ENCODE measurements at regions not wholly inside any gene's neighbourhood (a gene's known extent, or its start where the extent isn't known, plus 50 kb on each side); places are given as distances from the start of the nearest gene placed in this dataset.

- no peak overlapping the region for H3K4me3 ChIP-seq
- H3K27me3 ChIP-seq, result no peaks in the 10 kb centered on the region
- H3K27ac ChIP-seq, result no peak overlapping the region
- no peaks in the 10 kb centered on the region for H3K9me3 ChIP-seq
- TF ChIP-seq, protein P1, sequence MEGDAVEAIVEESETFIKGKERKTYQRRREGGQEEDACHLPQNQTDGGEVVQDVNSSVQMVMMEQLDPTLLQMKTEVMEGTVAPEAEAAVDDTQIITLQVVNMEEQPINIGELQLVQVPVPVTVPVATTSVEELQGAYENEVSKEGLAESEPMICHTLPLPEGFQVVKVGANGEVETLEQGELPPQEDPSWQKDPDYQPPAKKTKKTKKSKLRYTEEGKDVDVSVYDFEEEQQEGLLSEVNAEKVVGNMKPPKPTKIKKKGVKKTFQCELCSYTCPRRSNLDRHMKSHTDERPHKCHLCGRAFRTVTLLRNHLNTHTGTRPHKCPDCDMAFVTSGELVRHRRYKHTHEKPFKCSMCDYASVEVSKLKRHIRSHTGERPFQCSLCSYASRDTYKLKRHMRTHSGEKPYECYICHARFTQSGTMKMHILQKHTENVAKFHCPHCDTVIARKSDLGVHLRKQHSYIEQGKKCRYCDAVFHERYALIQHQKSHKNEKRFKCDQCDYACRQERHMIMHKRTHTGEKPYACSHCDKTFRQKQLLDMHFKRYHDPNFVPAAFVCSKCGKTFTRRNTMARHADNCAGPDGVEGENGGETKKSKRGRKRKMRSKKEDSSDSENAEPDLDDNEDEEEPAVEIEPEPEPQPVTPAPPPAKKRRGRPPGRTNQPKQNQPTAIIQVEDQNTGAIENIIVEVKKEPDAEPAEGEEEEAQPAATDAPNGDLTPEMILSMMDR (IDR thresholded peaks at IDR 0.05), result no peak
- TF ChIP-seq POLR2AphosphoS5 (IDR thresholded peaks at IDR 0.05; ENCODE audit: insufficient read depth in 1 of 2, low read depth in 1 of 2) (no peak), POLR2A (IDR thresholded peaks at IDR 0.05) (no peak)
- intact Hi-C loops (cut with DNase I), result no loop called here
- H3K4me1 ChIP-seq, result no peaks in the 10 kb centered on the region
- DNase-seq (ENCODE audit: extremely low spot score in 2 of 2), result no peak
- H3K36me3 ChIP-seq, result no peaks in the 10 kb centered on the region
Observed at GRCh38 chr4:163857903-163858302, 363.4 kb downstream of the TMA16 start.

DNA sequence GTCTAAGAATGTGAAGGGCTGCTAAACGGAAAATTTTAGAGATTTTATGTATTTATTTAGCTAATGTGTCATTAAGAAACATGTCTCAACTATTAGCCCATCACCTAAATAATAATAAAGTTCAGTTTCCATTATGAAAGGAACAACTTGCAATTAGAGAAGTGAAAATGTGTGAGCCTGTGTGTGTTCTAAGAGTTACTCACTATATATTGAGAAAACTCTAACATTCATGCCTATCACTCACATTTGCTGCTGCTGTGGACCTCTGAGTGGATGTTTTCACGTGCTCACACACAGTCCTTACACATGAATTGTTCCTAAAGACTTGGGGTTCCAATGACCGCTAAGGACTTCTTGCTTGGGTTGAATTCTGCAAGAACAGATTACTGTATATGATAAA lies 364.0 kb downstream of the TMA16 start:
- intact Hi-C loops (cut with DNase I), result no loop called here
- Histone ChIP-seq H3K4me1 (no peaks in the 10 kb centered on the region), H3K27ac (no peak overlapping the region), H3K27me3 (no peaks in the 10 kb centered on the region), H3K4me3 (no peak overlapping the region), H3K36me3 (no peaks in the 10 kb centered on the region), H3K9me3 (no peaks in the 10 kb centered on the region)
- TF ChIP-seq POLR2AphosphoS5 (IDR thresholded peaks at IDR 0.05; ENCODE audit: insufficient read depth in 1 of 2, low read depth in 1 of 2) (no peak), POLR2A (IDR thresholded peaks at IDR 0.05) (no peak)
- TF ChIP-seq, protein P1 (IDR thresholded peaks at IDR 0.05), result no peak
- no peak for DNase-seq (ENCODE audit: extremely low spot score in 2 of 2)

DNA sequence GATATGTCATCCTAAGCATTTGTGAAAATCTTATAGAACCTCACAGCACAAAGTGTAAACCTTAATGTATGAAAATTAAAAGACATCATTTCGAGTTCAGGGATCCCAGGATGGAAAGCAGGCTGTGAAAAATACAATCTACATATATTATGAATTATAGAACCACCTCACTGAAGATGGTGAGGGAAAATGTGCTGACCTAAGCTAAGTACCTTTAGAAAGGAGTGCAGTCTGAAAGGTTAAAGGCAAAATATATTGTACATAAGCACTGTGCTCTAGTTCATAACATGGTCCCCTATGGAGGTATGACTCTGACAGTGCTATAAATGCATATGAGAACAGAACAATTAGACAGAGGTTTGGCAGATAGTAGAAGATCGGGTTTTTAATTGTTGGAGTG lies 368.6 kb downstream of the TMA16 start:
- no peak overlapping the region for H3K4me3 ChIP-seq
- H3K9me3 ChIP-seq, result no peaks in the 10 kb centered on the region
- no peaks in the 10 kb centered on the region for H3K27me3 ChIP-seq
- TF ChIP-seq POLR2A (IDR thresholded peaks at IDR 0.05) (no peak), POLR2AphosphoS5 (IDR thresholded peaks at IDR 0.05; ENCODE audit: insufficient read depth in 1 of 2, low read depth in 1 of 2) (no peak)
- TF ChIP-seq, protein P1 (IDR thresholded peaks at IDR 0.05), result no peak
- DNase-seq (ENCODE audit: extremely low spot score in 2 of 2), result no peak
- H3K4me1 ChIP-seq, result no peaks in the 10 kb centered on the region
- intact Hi-C loops (cut with DNase I), result no loop called here
- no peak overlapping the region for H3K27ac ChIP-seq
- no peaks in the 10 kb centered on the region for H3K36me3 ChIP-seq

DNA sequence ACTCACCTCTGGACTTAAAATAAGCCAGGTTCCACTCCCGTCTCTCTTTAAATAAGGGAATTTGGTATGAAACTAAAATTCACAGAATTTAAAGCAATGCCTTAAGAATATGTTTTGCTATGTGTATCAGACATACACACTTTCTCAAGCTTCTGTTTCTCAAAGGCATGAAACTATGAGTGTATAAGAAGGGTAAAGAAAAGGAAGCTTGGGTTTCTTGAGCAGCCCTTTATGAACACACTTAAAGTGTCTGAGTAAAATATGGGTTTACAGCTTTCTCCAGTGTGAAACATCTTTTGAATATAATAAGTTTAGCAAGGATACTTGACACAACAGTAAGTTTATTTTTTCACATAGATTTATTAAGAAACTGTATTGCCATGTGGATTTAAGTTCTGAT lies 370.5 kb downstream of the TMA16 start:
- Histone ChIP-seq H3K4me3 (no peak overlapping the region), H3K36me3 (no peaks in the 10 kb centered on the region), H3K27ac (no peak overlapping the region), H3K9me3 (no peaks in the 10 kb centered on the region), H3K4me1 (no peaks in the 10 kb centered on the region), H3K27me3 (no peaks in the 10 kb centered on the region)
- TF ChIP-seq POLR2A (IDR thresholded peaks at IDR 0.05) (no peak), POLR2AphosphoS5 (IDR thresholded peaks at IDR 0.05; ENCODE audit: insufficient read depth in 1 of 2, low read depth in 1 of 2) (no peak)
- TF ChIP-seq, protein P1 (IDR thresholded peaks at IDR 0.05), result no peak
- DNase-seq (ENCODE audit: extremely low spot score in 2 of 2), result no peak
- intact Hi-C loops (cut with DNase I), result no loop called here

DNA sequence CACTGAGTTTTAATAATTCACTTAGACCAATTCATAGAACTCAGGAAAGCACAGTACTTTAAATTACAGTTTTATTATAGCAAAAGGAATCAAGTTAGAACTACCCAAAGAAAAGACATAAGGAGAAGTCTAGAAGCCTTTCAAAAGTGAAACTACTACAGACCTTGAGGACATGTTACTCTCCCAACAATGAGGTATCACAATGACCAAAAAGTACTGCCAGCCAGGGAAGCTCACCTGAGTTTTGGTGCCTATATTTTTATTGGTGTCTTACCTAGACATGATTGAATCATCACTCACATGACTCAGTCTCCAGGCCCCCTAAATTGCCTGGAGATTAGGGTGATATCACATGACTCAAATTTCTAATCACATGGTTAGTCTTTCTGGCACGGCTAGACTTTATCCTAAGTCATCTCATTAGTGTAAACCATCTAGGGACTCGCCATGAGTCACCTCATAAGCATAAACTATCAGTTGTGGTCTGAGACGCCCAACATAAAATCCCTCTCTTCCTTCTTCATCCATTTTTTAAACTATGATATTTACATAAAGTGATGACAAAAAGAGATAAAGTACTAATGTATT lies 372.3 kb downstream of the TMA16 start:
- no peaks in the 10 kb centered on the region for H3K27me3 ChIP-seq
- no peak for DNase-seq (ENCODE audit: extremely low spot score in 2 of 2)
- TF ChIP-seq POLR2A (IDR thresholded peaks at IDR 0.05) (no peak), POLR2AphosphoS5 (IDR thresholded peaks at IDR 0.05; ENCODE audit: insufficient read depth in 1 of 2, low read depth in 1 of 2) (no peak)
- TF ChIP-seq, protein P1 (IDR thresholded peaks at IDR 0.05), result no peak
- no peak overlapping the region for H3K4me3 ChIP-seq
- H3K9me3 ChIP-seq, result no peaks in the 10 kb centered on the region
- no peaks in the 10 kb centered on the region for H3K4me1 ChIP-seq
- no peaks in the 10 kb centered on the region for H3K36me3 ChIP-seq
- H3K27ac ChIP-seq, result no peak overlapping the region
- intact Hi-C loops (cut with DNase I), result no loop called here

Measured in vagina (tissue), 2 donors.